ENCODE measurements at regions not wholly inside any gene's neighbourhood (a gene's known extent, or its start where the extent isn't known, plus 50 kb on each side); places are given as distances from the start of the nearest gene placed in this dataset.

DNA sequence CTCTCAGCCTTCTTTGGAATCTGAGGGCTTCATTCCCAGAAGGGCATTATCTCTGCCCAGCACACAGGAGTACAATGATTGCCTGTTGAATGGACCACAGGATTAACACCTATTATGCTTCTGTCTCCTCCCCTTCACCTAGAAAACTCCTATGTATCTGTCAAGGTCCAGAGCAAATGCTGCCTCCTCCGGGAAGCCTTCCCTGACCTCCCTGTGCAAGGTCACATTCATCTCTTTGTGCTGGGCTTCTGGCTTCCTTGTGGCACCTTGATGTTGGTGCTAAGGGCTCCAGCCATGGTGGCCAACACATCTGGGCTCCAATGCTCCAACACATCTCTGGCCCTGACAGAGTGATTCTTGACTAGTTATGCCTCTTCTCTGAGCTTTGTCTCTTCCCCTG, 49.9 kb upstream of the ATP2B2 start:
- DNase-seq, result no peak

GRCh38 chr3:10556312-10556711, 50.9 kb upstream of the ATP2B2 start:
- DNase-seq, result no peak

DNA sequence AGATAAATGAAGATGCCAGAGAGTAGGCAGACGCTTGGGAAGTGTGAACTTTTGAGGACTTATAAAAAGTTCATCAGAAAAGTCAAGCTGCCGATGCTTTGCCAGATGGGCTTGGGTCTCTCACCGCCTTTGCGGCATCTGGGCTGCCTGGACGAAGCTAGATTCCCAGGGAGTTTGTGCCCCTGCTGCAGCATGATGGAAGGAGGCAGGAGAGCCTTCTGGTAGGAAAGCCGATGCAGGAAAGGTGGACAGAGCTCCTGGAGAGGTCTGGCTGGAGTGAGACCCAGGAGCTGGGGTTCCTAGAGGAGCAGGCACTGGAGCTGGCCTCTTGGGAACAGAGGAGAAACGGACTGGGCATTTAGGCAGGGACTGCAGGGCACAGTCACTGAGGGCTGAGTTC, 51.9 kb upstream of the ATP2B2 start:
- no peak for DNase-seq

DNA sequence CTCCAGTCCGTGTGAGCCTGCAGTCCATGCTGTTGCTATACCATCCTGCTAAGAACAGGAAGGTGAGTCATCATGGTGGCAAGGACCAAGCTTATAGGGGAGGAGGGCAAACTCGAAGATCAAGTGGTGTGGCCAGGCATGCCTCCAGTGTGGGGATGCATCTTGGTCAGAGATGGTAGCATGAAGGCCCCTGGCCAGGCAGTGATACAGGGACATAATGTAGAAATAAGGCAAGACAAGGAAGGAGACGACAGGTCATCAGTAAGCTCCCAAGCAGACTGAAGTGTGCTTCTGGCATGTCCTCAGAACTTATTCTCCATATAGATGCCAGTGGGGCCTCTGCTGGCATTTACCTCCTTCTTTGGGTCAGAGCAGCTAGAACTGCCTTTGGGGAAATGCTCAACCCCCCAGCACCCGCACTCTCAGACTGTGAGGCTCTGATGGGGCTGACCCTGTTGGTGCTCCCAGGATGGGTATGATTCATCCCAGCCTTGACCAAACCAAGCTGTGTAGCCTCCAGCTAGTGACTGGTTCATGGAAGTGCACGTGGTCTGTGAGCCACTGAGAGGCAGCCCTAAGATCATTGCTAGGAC, 52.5 kb upstream of the ATP2B2 start:
- no peak for DNase-seq

DNA sequence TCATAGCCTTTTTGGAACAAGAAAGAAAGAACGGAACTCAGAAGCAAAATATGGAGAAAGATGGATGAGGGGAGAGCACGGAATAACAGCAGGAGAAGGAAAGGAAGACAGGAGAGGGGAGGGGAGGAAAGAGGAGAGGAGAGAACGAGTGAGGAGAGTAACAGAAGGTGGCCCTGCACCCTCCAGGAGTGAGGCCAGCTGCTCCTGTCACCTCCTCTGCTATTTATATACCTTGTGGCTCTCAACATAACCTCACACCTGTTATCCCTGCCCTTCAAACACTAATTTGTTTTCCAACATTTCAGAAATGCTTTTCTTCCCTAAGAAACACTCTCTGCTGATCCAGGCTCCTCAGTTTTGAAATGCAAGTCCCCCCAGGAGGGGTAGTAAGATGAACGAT, 53.4 kb upstream of the ATP2B2 start:
- DNase-seq, result no peak

DNA sequence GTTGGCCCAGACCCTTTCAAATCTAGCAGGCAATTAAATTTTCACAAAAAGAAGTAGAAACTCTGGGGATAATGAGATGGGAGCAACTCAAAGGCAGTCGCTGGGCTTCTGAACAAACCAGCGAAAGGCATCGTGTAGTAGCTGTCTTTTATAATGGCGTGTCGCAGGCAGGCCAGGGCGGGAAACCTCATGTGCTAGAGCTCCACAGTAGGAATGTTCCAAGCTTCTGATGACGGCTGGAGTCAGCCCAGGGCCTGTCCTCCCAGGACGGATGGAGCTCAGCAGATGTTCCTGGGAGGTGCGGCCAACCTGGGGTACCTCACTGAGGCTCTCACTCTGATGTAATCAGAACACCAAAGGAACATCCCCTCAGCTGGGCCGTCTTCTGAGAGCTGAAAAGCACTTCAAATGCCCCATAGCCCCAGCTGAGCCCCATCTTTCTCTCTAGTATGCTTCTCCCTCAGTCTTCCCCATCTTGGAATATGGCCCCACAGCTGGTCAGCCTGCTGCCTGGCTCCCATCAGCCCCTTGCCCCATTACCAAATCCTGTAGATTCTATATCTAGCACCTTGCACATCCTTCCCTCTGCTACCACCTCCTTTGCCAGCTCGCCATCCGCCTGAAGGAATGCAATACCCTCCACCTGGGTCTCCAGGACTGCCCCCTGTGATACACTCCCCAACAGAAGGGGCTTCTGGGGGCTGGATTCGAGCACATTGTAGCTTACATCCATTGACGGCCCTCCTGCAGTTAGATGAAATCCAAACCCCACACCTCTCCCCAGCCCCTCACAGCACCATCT, 54.9 kb upstream of the ATP2B2 start:
- DNase-seq, result no peak

- DNase-seq, result peak in 1 of 2 donors; percentile 51
Observed at GRCh38 chr3:10561162-10561945, 56.0 kb upstream of the ATP2B2 start.

GRCh38 chr3:10561946-10562560, 56.7 kb upstream of the ATP2B2 start:
- peak; percentile 21 to 43 for DNase-seq

DNA sequence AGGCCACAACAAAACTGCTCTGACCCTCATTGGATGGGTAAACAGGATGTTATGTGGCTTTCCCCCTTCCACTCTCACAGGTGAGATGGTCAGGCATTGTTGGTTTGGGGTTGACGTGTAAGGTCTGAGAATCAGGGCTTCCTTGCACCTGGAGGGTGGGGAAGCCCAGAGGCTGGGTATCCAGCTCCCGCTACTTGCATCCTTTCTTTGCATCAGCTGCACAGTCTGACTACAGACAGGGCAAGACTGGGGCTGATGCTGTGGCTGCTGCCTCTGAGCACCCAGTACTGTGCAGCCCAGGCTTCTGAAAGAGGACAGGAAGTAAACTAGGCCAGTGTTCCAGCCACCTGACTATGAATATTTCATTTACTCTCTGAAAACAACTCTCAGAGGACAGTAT, 58.0 kb upstream of the ATP2B2 start:
- no peak for DNase-seq

GRCh38 chr3:10565814-10566213, 60.4 kb upstream of the ATP2B2 start:
- no peak for DNase-seq

GRCh38 chr3:10566451-10566850, 61.1 kb upstream of the ATP2B2 start:
- DNase-seq, result no peak

- no peak for DNase-seq
Observed at GRCh38 chr3:10568549-10568948, 63.2 kb upstream of the ATP2B2 start.

GRCh38 chr3:10570196-10570946, 65.0 kb upstream of the ATP2B2 start:
- no peak for DNase-seq

DNA sequence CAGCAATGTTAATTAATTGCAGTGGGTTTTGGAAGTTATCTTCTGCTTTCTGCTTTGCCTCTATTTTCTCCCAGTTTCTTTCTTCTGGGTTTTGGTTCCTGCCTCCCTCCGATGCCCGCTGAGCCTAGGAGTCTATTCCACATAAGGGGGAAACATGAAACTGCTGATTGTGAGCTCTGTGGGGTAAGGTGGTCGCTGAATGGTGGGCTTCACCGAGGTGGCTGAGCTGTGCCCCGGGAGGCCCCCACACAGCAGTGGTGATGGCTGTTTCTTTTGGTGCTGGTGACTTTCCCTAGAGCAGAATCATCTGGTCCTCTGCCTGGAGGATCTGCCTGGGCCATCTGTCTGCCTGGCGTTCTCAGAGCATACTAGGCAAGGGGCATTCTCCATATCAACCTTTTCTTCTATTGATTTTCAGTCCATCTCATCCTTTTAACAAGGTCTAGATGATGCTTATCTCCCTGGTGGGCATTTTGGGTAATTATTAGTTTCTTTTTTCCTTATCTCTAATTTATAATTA, 68.8 kb upstream of the ATP2B2 start:
- DNase-seq, result no peak

GRCh38 chr3:10575601-10576160, 70.3 kb upstream of the ATP2B2 start:
- no peak for DNase-seq

GRCh38 chr3:10577486-10577885, 72.1 kb upstream of the ATP2B2 start:
- no peak for DNase-seq

DNA sequence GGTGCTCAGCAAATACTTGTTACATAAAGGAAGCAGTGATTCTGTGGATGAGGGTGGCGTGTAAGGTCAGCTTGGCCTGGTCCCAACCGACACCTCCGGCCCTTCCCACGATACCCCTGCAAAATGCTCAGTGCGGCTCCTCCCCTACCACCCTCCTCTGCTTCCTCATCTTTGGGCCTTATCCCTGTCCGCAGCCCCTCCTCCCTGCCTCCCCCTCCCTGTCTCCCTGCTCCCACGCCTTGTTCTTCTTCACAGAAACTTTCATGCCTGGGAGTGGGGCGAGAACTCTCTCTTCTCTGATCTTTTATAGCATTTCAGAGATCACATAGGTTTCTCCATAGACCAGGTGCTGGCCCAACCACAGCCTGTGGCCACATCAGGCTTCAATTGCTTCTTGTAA, 75.0 kb upstream of the ATP2B2 start:
- peak in 1 of 2 donors; percentile 2 for DNase-seq

DNA sequence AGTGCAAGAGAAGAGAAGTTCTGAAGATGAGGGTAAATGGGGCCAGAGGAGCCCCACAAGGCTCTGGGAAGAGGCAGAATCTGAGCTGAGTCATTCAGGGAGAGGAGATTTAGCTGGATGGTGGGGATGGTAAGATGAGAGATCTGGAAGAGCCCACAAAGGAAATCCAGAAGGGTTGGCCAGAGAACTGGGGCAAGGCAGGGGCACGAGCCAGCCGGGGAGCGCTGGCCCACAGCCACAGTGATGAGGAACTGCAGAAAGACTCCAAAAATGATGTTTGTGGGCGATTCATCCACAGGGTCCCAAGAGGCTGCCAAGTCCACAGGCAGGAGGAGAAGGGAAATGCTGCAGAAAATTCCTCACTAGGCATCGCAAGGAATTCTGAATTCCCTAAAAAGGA, 75.9 kb upstream of the ATP2B2 start:
- no peak for DNase-seq

DNA sequence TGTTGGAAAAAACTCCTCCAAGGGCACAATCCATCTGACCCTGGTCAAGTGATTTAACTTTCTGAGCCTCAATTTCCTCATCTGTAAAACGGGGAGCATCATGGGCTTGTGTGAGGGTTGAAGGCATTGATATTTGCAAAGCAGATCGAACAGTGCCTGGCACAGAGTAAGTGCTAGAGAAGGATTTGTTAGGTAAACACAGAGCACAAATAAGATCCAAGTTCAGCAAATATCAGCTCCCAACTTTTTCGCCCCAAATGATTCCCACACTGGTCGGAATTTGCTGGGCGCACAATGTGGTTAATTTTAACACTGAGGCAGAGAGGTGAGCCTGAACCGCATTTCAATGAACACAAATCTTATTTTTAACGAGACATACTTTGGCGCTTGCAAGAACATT, 76.3 kb upstream of the ATP2B2 start:
- no peak for DNase-seq

- no peak for DNase-seq
Observed at GRCh38 chr3:10582733-10583132, 77.3 kb upstream of the ATP2B2 start.

GRCh38 chr3:10583798-10584708, 78.7 kb upstream of the ATP2B2 start:
- no peak for DNase-seq

All from inflammatory macrophage treated with lipopolysaccharide for 1 hour (primary cell).